HG02678 (cell line): ENCODE measurements at regions not wholly inside any gene's neighbourhood (a gene's known extent, or its start where the extent isn't known, plus 50 kb on each side); places are given as distances from the start of the nearest gene placed in this dataset.

Experiments
- ATAC-seq: cut with Tn5 transposase; IDR thresholded peaks from one replicate; pipeline ENCODE4 v1.9.1; 2021; ENCODE audit warnings: mild to moderate bottlenecking, moderate library complexity; ENCODE audit not compliant: unreplicated experiment

DNA sequence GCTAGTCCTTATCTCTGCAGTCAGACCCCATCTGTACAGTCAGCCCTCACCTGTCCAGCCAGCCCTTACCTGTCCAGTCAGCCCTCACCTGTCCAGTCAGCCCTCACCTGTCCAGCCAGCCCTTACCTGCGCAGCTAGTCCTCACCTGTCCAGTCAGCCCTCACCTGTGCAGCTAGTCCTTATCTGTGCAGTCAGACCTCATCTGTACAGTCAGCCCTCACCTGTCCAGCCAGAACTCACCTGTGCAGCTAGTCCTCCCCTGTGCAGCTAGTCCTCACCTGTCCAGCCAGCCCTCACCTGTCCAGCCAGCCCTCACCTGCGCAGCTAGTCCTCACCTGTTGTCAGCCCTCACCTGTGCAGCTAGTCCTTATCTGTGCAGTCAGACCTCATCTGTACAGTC lies 506.8 kb downstream of the NPHP4 start:
- no peak for ATAC-seq

DNA sequence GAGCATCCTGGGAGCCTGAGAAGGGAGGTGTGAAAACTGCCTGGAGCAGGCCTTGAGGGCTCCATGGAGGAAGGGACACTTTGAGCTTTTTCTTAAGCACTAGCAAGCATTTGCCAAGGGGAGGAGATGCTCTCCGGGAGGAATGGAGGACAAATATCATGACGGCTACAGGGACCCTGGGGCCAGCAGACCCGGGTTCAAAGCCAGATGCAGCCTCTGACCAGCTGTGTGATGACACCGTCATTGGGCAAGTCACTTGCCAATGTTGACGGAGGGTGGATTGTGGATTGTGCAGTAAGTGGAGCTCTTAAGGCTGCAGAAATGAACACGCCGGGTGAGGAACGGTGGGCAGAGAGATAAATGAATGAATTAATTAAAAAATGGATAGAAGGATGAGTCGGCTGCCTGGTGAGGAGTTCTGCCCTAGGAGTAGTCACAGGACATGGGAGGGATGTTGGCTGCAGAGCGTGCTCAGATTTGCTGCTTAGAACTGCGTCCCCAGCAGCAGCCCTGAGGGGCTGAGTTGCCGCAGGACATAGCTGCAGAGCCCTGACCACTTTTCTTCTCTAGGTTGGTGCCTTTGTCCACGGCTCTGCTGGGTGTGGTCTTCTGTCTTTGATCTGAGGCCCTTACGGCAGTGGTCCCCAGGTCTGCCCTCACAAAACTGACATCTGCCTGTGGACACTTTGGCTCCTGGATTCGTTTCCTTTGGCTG lies 507.6 kb downstream of the NPHP4 start:
- no peak for ATAC-seq

DNA sequence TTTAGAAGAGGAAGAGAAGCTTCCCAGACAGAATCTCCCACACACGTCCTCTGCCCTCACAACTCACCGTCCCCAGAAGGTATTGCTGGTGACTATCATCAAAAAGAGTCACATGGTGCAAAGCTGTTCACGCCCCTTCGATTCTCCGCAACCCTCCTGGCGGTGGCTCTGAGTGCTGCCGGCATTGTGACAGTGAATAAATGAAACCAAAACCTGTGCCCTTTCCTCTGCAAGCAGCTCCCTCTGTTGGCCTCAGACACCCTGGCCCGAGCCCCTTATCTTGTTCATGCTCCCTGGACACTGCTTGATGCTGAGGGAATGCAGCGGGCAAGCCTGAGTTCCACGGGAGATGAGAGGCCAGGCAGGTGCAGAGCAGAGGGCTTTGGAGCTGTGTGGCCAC lies 510.3 kb downstream of the NPHP4 start:
- no peak for ATAC-seq

DNA sequence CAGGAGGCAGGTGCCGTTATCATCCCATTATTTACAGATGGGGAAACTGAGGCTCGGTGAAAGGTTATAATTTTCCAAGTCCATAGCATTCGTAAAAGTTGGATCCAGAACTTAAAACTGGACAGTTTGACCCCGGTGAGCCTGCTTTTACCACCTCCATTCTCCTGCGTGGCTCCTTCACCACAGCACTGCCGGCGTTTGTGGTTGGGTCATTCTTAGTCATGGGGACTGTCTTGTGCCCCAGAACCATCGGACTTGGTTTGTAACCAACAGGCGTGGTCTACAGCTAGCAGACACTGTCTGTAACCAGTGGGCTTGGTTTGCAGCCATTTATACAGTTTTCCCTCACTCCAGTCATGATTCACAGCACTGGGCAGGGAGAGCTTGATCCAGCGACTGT lies 511.3 kb downstream of the NPHP4 start:
- no peak for ATAC-seq

DNA sequence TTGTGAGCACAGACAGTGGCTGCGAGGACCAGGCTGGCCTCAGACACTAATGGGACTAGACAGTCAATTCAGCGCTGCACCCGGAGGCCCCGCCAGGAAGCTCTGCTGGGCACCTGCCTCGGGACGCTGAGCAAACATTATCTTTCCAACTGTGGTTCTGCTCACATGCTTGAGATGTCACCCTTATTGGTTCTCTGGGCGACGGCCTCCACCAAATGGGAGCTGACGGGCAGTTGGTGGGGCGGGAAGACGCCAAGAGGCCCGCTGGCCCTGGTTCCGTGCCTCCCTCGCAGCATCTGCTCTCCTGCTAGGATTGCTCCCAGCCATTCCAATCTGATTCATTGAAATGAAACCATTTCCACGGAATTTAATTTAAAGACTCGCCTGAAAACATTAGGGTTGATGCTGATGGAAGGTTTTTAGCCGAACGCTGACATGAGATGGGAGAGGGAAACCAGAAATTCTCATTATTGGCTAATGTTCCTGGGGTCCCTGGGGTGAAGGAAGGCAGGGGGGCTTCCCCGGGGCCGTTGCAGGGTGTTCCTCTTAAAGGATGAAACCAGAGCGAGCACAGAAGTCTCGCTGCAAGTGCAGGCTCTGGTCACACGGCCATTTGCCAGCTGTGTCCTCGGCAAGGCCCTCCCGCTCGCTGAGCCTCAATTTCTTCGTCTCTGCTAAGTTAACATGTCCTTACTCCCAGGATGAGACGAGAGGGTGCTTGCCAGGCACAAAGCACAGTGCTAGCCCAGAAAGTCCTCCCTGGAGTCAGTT lies 512.2 kb downstream of the NPHP4 start:
- ATAC-seq = no peak

DNA sequence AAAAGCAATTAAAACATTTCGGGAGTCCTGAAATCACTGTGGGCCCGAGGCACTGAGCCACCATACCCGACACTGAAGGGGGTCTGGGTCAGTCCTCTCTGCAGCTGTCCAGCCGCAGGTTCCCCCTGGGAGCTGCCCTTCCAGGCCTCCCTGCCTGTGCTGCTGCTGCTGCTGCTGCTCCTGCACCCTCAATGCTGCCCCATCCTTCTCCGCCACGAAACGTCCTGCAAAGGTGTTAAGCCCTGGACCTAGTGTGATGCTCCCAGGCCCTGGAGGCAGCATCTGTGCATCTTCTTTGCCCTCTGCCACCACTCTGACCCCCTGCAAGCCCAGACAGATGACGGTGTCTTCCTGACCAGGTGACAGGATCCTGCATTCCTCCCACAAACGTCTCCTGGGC lies 513.3 kb downstream of the NPHP4 start:
- ATAC-seq = no peak

DNA sequence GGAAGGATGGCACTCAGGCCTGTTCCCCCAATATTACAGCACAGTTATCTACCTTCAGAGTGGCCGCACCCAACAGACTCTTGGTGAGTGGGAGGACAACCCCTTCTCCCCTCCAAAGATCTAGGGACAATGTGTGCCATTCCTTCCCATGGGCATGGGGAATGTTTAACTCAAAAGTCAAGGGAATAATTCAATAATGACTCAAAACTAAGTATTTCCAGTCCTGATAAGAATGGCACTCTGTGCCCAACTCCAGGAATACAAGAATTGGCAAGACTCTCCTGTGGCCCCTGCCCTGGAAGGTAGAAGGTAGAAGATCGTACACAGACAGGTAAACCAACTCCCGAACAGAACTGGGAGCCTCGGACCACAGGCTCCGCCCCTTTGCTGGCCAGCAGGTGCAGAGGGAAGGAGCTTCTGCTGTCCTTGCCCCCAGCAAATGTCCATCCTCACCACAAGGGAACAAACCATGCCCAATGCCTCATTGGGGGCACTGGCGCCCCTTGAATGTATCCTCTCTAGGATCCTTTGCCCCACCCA lies 514.0 kb downstream of the NPHP4 start:
- ATAC-seq = no peak

DNA sequence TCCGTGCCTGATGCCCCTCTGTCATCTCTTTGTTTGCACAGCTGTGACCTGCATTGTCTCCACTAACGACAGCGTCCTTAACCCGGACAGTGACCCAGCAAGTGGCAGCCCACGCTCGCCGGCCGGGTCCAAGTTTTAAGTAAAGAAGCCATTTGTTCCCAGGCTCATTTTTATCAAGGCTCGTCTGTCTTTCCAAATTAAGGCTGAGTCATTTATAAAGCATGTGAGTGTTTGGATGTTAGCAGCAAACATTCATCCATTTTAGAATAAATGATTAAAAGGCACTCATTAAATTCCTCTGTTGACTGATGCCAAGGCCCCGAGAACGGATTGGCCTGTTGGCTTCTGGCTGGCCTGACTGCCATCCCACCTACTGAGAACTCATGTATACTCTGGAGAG lies 514.5 kb downstream of the NPHP4 start:
- no peak for ATAC-seq

DNA sequence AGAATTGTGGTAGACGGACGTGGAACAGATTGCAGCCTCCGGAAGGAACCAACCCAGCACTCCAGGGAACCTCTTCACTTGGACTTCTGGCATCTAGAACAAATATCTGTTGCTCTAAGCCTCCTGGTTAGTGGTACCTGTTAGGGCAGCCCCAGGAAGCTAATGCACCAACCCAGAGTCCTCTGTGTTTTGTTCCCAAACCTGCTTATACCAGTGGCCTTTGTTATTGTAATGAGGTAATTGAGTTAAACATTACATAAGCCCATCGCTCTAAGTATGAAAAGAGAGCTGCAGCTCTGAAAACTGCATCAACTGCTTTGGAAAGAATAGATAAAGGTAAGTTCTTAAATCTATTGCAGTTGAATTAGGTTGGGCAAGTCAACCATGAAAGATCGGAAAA lies 516.7 kb downstream of the NPHP4 start:
- no peak for ATAC-seq

DNA sequence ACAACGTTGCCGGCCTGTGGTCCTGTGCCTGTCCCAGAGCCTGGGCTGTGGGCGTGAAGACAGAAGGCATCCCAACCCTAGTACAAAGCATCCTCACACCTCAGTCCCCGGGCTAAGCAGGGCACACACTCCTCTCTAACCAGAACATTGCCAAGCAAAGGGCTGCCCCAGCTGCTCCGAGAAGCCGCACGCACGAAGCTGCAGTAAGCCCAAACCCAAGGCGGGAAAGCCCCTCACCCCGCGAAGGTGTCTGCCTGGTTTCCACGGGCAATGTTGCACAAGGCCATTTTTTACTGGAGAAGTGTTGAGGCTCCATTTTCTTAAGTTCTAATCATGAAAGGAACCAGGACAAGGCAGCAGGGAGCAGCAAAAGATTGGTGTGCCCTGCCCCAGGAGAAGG lies 519.0 kb downstream of the NPHP4 start:
- ATAC-seq = no peak

DNA sequence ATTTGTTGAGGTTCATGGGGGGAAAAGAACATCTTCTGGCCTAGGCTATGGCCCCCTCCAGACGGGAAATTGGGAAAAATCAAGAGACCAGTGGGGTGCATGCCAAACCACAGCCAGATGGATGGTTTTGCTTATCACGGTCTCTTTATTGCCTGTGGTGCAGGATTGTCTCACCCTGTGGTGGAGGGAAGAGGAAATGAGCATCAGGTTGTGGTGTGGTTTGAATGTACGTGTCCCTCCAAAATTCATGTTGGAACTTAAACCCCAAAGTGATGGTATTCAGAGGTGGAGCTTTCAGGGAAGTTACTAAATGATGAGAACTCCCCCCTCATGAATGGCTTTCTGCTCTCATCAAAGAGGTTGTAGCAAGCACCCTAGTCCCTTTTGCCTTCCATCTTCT lies 525.7 kb downstream of the NPHP4 start:
- ATAC-seq = no peak

DNA sequence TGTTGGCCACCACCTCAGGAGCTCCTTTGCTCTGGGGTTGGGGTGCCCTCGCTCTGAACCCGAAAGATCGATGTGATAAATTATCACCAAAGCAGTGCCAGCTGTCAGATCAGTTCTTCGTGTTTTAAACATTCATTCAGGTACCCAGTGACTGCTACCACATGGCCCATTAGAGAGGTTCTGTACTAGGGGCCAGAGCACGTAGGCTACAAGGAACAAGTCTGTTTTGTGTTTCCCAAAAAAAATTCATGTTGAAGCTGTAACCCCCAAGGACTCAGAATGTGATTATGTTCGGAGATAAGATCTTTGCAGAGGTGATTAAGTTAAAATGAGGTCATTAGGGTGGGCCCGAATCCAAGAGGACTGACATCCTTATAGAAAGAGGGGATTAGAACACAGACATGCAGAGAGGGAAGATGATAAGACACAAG lies 526.9 kb downstream of the NPHP4 start:
- no peak for ATAC-seq

DNA sequence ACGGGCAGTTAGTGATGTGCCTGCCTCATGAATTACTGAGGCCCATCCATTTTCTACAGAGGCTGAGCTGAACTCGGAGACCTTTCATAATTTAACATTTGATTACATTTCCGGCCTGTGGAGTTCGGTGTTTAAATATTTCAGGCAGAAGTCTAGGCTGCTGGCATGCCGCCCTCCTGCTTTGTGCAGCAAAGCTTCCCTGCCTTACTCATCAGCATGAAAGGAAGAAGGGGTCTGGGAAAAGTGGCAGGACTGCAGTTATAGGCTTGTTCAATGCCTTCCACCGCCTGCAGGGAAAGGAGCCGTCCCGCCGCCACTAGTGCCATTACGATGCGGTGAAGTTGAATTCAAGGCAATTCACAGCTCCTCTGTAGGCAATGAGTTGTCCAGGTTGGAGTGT lies 527.9 kb downstream of the NPHP4 start:
- ATAC-seq = no peak

DNA sequence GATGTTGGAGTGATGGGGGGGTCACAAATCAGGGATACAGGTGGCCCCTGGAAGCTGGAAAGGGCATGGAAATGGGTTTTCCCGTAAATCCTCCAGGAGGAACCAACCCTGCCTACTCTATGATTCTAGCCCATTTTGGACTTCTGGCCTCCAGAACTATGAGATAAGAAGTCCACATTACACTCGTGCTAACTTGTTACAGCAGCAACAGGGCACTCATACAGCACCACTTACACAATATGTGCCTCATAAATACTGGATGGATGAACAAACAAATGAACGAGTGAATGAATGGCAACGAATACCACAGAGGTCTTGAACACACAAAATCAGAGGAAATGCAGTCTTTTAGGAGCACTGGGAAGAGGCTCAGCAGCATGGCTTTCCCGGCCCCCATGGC lies 531.3 kb downstream of the NPHP4 start:
- no peak for ATAC-seq

DNA sequence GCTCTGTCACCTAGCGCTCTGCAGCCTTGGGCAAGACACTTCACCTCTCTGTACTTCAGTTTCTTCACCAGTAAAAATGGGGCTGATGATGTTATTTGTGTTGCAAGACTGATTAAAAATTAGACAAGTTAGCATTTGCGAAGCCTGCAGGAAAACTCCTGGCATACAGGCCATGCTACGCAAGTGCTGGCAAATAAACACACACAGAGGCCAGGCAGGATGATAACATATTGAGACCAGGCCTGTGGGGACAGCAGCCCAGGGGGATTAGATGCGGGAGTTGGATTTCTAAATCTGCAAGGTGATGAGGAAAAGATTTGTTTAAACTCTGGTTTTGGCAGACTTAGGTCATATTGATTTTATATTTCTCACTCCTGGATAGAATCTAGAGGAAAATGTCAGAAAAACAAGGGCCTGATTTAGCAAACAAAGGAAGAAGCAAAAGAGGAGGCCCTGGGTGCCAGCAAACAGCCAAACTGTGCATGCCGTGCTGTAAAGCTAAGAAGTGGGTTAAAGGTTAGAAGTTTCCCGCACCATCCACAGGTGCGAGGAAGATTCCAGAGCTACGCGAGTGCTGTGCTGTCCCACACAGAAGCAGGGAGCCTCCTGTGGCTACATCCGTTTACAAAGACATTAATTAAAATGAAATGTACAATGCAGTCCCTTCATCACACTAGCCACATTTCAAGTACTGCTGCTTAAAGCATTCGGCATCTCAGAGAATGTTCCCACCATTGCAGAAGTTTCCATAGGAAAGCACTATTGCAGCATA lies 532.2 kb downstream of the NPHP4 start:
- ATAC-seq = no peak

DNA sequence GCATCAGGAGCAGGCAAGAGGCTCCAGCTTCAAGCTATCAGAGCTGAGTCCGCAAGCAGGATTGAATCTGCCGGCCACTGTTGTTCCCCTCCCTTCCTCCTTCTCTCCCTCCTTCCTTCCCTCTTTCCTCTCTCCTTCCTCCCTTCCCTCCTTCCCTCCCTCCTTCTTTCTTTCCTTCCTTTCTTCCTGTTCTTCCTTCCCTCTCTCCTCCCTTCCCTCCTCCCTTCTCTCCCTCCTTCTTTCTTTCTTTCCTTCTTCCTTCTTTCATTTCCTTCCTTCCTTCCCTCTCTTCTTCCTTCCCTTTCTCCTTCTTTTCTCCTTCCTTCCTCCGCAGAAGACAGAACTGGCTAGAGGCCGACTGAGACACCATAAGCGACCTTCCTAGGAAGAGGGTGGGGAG lies 534.0 kb downstream of the NPHP4 start:
- no peak for ATAC-seq

DNA sequence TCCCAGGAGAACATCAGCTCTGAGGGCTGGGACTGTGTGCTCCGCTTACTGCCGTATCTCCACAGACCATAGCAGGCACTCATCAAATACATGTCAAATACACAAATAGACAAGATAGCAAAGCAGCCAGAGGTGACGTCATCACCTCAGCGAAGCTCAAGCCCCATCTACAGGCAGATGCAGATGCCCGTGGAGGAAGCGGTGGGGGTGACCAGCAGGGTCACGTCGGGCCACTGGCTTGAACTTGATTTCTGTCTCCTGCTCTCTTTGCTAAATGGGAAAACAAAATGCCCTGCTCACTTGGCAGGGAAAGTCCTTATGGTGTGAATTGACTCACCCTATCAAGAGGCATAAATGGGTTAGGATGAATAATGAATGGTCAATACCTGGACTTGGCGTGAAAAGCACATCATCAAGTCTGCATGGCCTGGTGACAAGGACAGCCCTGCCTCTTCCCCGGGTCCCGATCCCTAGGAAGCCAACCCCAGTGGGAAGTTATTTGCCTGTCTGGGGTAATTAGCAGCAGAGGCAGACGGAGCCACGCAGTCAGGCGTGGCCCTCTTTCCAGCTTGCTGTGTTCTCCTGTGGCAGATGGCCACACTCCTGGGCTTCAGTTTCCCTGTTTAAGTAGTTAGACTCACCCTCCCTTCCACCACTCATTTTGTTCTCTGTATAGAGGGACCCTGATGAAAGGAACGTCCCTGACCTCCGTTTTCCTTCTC lies 536.0 kb downstream of the NPHP4 start:
- no peak for ATAC-seq

DNA sequence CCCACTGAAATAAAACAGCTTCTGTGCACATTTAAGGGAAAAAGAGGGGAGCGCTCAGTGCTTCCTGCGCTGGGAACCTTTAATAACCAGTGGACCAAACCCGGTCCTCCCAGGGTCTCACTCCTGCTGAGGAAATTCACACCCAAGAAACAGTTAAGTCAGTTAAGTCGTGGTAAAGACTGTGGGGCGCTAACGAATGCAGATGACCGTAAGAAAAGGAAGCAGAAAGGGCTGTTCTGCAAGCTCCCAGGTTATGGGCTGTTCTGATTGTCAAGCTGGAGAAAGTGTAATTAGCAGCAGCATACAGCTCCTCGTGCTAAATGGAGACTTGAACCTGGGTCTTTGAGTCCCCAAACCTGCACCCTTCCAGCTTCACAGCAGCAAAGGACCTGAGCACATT lies 536.6 kb downstream of the NPHP4 start:
- ATAC-seq = no peak

DNA sequence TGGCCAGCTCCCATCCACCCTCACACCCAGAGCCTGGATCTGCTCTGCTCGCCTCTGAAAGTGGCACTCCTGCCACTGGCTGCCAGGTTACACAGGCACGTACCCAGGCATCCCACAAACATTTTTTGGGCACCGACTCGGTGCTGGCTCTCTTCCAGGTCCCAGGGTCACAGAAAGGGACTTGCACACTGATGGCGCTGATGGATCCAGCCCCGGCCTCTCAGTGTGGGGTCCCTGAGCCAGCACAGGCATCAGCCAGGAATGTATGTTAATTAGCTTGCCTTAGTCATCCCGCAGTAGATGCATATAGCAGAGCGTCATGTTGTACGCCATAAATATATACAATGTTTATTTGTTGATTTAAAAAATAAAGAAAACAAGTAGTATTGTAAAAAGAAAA lies 537.2 kb downstream of the NPHP4 start:
- ATAC-seq = no peak

DNA sequence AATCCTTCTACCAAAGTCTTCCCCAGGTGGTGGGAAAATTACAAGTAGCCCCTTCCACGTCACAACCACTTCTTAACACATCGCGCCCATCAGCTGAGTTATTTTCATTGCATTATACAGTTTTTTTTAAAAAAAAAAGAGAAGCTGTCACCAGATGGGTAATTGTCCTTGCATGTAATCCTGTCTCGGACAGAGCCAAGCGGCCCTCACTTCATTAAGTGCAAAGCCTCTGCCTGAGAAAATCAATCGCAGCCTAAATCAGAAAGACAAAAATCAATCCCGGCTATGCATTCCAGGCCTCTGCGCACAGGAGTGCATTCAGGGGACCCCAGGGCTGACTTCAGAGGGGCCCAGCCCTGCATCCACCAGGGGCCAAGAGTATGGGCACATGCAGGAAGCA lies 538.9 kb downstream of the NPHP4 start:
- ATAC-seq = no peak

DNA sequence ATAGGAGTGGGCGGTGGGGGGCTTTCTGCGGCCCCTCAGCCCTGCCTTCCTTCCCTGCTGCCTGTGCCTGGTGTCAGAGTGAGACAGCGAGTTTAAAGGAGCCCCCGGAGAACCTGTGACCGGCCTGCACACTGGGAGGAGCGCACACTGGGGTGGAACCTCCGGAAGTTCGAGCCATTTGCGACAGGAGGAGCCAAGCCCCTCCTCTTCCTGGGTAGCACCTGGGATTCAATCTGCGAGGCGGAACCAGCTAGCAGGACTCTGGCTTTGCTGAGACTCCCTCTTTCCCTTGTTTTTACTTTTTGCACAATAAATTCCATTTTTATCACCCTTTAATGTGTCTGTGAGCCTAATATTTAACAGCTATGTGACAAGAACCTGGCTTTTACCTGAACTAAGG lies 540.6 kb downstream of the NPHP4 start:
- no peak for ATAC-seq
